ENCODE measurements at regions not wholly inside any gene's neighbourhood (a gene's known extent, or its start where the extent isn't known, plus 50 kb on each side); places are given as distances from the start of the nearest gene placed in this dataset.

- Histone ChIP-seq H3K18ac (ENCODE audit: low read length) (no peak overlapping the region), H3K4ac (ENCODE audit: low read depth, low read length) (no peak overlapping the region), H3K14ac (ENCODE audit: low read length) (no peak overlapping the region), H3K79me1 (ENCODE audit: low read length) (peaks cover 2% of the 10 kb centered on the region), H3K4me3 (ENCODE audit: low read depth, low read length) (no peak overlapping the region), H3K79me2 (ENCODE audit: control insufficient read depth, insufficient read depth, low read length, poor library complexity) (no peaks in the 10 kb centered on the region), H2AK5ac (ENCODE audit: low read length) (no peak overlapping the region), H4K12ac (ENCODE audit: low read depth, low read length) (no peak overlapping the region), H3K4me2 (ENCODE audit: low read length) (no peak overlapping the region), H4K8ac (ENCODE audit: low read depth, low read length) (no peak overlapping the region), H3K36me3 (ENCODE audit: control insufficient read depth in 1 of 2, insufficient read depth in 2 of 2, low read length in 2 of 2) (no peaks in the 10 kb centered on the region), H2BK120ac (ENCODE audit: insufficient read depth, low read length, poor library complexity) (no peak overlapping the region), H3K9ac (ENCODE audit: low read length) (no peak overlapping the region), H2BK5ac (ENCODE audit: low read depth, low read length, poor library complexity) (no peak overlapping the region), H2BK12ac (ENCODE audit: low read length) (no peak overlapping the region), H3K4me1 (ENCODE audit: control insufficient read depth in 1 of 2, insufficient read depth in 2 of 2, low read length in 2 of 2) (peaks cover 6 to 8% of the 10 kb centered on the region in 2 experiments), H4K91ac (ENCODE audit: low read depth, low read length) (no peak overlapping the region), H3K23ac (ENCODE audit: low read length) (no peak overlapping the region), H2AFZ (ENCODE audit: insufficient read depth, low read length, poor library complexity) (no peak overlapping the region), H3K27ac (ENCODE audit: low read depth, low read length) (no peak overlapping the region), H3K27me3 (ENCODE audit: insufficient read depth, low read length) (no peaks in the 10 kb centered on the region), H3K9me3 (ENCODE audit: insufficient read depth, low read depth, low read length) (peaks cover 5% of the 10 kb centered on the region)
- no CpG with 5 or more reads among the region's 1 CpG for WGBS (ENCODE audit: extremely low coverage, insufficient coverage, insufficient read length)
- DNase-seq, result no peak
Measured at GRCh38 chr15:39114690-39115378, 466.0 kb upstream of the THBS1 start.

DNA sequence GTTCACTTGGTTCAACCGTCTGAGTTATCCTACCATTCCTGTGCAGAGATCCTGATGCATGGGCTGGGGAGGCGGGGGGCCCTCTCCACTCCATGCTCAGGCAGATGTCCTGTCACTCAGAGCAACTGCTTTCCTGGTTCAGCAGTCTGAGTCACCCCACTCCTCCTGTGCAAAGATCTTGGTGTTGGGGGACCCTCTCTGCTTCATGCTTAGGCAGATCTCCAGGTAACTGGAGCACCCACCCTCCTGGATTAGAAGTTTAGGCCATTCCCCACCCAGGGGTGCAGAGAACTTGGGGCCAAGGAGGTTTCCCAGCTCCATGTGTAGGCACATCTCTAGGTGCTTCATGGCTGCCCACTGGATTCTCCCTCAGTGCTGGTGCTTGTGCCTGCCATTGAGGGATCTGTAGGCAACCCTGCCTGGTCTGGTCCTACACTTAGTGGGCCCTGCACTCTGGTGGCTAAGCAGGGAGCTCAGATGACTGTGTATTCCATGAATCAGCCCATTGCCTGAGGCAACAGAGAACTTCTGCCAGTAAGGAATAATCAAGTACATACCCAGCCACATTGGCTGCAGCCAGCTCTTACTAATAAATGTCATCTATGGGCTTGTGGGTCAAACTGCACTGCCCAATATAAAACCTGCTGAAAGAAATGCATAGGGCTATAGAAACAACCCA is 465.4 kb upstream of the THBS1 start:
- no peak overlapping the region for H3K4ac ChIP-seq (ENCODE audit: low read depth, low read length)
- no peak overlapping the region for H3K18ac ChIP-seq (ENCODE audit: low read length)
- H3K36me3 ChIP-seq (ENCODE audit: control insufficient read depth in 1 of 2, insufficient read depth in 2 of 2, low read length in 2 of 2), result no peaks in the 10 kb centered on the region
- no peak overlapping the region for H3K9ac ChIP-seq (ENCODE audit: low read length)
- H2AFZ ChIP-seq (ENCODE audit: insufficient read depth, low read length, poor library complexity), result no peak overlapping the region
- no peak overlapping the region for H2BK12ac ChIP-seq (ENCODE audit: low read length)
- H3K4me3 ChIP-seq (ENCODE audit: low read depth, low read length), result no peak overlapping the region
- H3K23ac ChIP-seq (ENCODE audit: low read length), result no peak overlapping the region
- no peak overlapping the region for H4K91ac ChIP-seq (ENCODE audit: low read depth, low read length)
- no peaks in the 10 kb centered on the region for H3K27me3 ChIP-seq (ENCODE audit: insufficient read depth, low read length)
- no peak overlapping the region for H3K27ac ChIP-seq (ENCODE audit: low read depth, low read length)
- peaks cover 6 to 8% of the 10 kb centered on the region in 2 experiments for H3K4me1 ChIP-seq (ENCODE audit: control insufficient read depth in 1 of 2, insufficient read depth in 2 of 2, low read length in 2 of 2)
- H2BK5ac ChIP-seq (ENCODE audit: low read depth, low read length, poor library complexity), result no peak overlapping the region
- H3K79me2 ChIP-seq (ENCODE audit: control insufficient read depth, insufficient read depth, low read length, poor library complexity), result no peaks in the 10 kb centered on the region
- no peak overlapping the region for H3K14ac ChIP-seq (ENCODE audit: low read length)
- H2AK5ac ChIP-seq (ENCODE audit: low read length), result no peak overlapping the region
- no peak overlapping the region for H4K12ac ChIP-seq (ENCODE audit: low read depth, low read length)
- peaks cover 5% of the 10 kb centered on the region for H3K9me3 ChIP-seq (ENCODE audit: insufficient read depth, low read depth, low read length)
- H3K79me1 ChIP-seq (ENCODE audit: low read length), result peaks cover 2% of the 10 kb centered on the region
- H2BK120ac ChIP-seq (ENCODE audit: insufficient read depth, low read length, poor library complexity), result no peak overlapping the region
- DNase-seq, result peak; percentile 28 to 44
- no peak overlapping the region for H4K8ac ChIP-seq (ENCODE audit: low read depth, low read length)
- no peak overlapping the region for H3K4me2 ChIP-seq (ENCODE audit: low read length)
- WGBS (ENCODE audit: extremely low coverage, insufficient coverage, insufficient read length), result no CpG with 5 or more reads among the region's 2 CpGs

GRCh38 chr15:39118510-39118909 is 462.4 kb upstream of the THBS1 start:
- Histone ChIP-seq H3K4ac (ENCODE audit: low read depth, low read length) (no peak overlapping the region), H3K4me1 (ENCODE audit: control insufficient read depth in 1 of 2, insufficient read depth in 2 of 2, low read length in 2 of 2) (peaks cover 6 to 8% of the 10 kb centered on the region in 2 experiments), H4K91ac (ENCODE audit: low read depth, low read length) (no peak overlapping the region), H4K12ac (ENCODE audit: low read depth, low read length) (no peak overlapping the region), H2BK5ac (ENCODE audit: low read depth, low read length, poor library complexity) (no peak overlapping the region), H2BK120ac (ENCODE audit: insufficient read depth, low read length, poor library complexity) (no peak overlapping the region), H3K18ac (ENCODE audit: low read length) (no peak overlapping the region), H3K9me3 (ENCODE audit: insufficient read depth, low read depth, low read length) (peaks cover 5% of the 10 kb centered on the region), H2AFZ (ENCODE audit: insufficient read depth, low read length, poor library complexity) (no peak overlapping the region), H3K9ac (ENCODE audit: low read length) (no peak overlapping the region), H3K14ac (ENCODE audit: low read length) (no peak overlapping the region), H3K79me2 (ENCODE audit: control insufficient read depth, insufficient read depth, low read length, poor library complexity) (no peaks in the 10 kb centered on the region), H3K79me1 (ENCODE audit: low read length) (peaks cover 2% of the 10 kb centered on the region), H3K36me3 (ENCODE audit: control insufficient read depth in 1 of 2, insufficient read depth in 2 of 2, low read length in 2 of 2) (no peaks in the 10 kb centered on the region), H4K8ac (ENCODE audit: low read depth, low read length) (no peak overlapping the region), H3K4me3 (ENCODE audit: low read depth, low read length) (no peak overlapping the region), H3K4me2 (ENCODE audit: low read length) (no peak overlapping the region), H3K23ac (ENCODE audit: low read length) (no peak overlapping the region), H3K27me3 (ENCODE audit: insufficient read depth, low read length) (no peaks in the 10 kb centered on the region), H2BK12ac (ENCODE audit: low read length) (no peak overlapping the region), H3K27ac (ENCODE audit: low read depth, low read length) (no peak overlapping the region), H2AK5ac (ENCODE audit: low read length) (no peak overlapping the region)
- no CpG with 5 or more reads among the region's 2 CpGs for WGBS (ENCODE audit: extremely low coverage, insufficient coverage, insufficient read length)
- DNase-seq, result no peak

- Histone ChIP-seq H2AK5ac (ENCODE audit: low read length) (no peak overlapping the region), H3K18ac (ENCODE audit: low read length) (no peak overlapping the region), H3K23ac (ENCODE audit: low read length) (no peak overlapping the region), H2AFZ (ENCODE audit: insufficient read depth, low read length, poor library complexity) (no peak overlapping the region), H3K4me2 (ENCODE audit: low read length) (no peak overlapping the region), H2BK5ac (ENCODE audit: low read depth, low read length, poor library complexity) (no peak overlapping the region), H3K14ac (ENCODE audit: low read length) (no peak overlapping the region), H4K12ac (ENCODE audit: low read depth, low read length) (no peak overlapping the region), H4K91ac (ENCODE audit: low read depth, low read length) (peak overlapping the region; percentile 0), H3K27ac (ENCODE audit: low read depth, low read length) (no peak overlapping the region), H2BK120ac (ENCODE audit: insufficient read depth, low read length, poor library complexity) (peak overlapping the region; percentile 1), H4K8ac (ENCODE audit: low read depth, low read length) (no peak overlapping the region), H3K27me3 (ENCODE audit: insufficient read depth, low read length) (no peaks in the 10 kb centered on the region), H3K4me3 (ENCODE audit: low read depth, low read length) (no peak overlapping the region), H3K79me2 (ENCODE audit: control insufficient read depth, insufficient read depth, low read length, poor library complexity) (no peaks in the 10 kb centered on the region), H3K9ac (ENCODE audit: low read length) (no peak overlapping the region), H3K9me3 (ENCODE audit: insufficient read depth, low read depth, low read length) (no peaks in the 10 kb centered on the region), H3K79me1 (ENCODE audit: low read length) (peaks cover 6% of the 10 kb centered on the region), H2BK12ac (ENCODE audit: low read length) (peak overlapping the region; percentile 63), H3K4ac (ENCODE audit: low read depth, low read length) (no peak overlapping the region), H3K4me1 (ENCODE audit: control insufficient read depth in 1 of 2, insufficient read depth in 2 of 2, low read length in 2 of 2) (peaks cover 4 to 8% of the 10 kb centered on the region in 2 experiments), H3K36me3 (ENCODE audit: control insufficient read depth in 1 of 2, insufficient read depth in 2 of 2, low read length in 2 of 2) (no peaks in the 10 kb centered on the region)
- WGBS (ENCODE audit: extremely low coverage, insufficient coverage, insufficient read length), result no CpG with 5 or more reads among the region's 7 CpGs
- DNase-seq, result no peak
Measured at GRCh38 chr15:39124155-39124552, 456.7 kb upstream of the THBS1 start.

All from trophoblast cell (in vitro differentiated cells and primary cell).